SU-DHL-6 (cell line): ENCODE measurements at regions not wholly inside any gene's neighbourhood (a gene's known extent, or its start where the extent isn't known, plus 50 kb on each side); places are given as distances from the start of the nearest gene placed in this dataset.

Source experiments
- H2AFZ ChIP-seq: fragments of 200-600 bp; sonication (generic); 2 replicates; pipeline ENCODE4 v1.6.1; 2014; ENCODE audit warnings: low read depth, mild to moderate bottlenecking, moderate library complexity, mixed read lengths, antibody characterized with exemption, low read length; ENCODE audit not compliant: severe bottlenecking
- H3F3A ChIP-seq: fragments of 200-600 bp; shearing (Covaris generic); 2 replicates; pipeline ENCODE4 v1.6.0; 2016; ENCODE audit warnings: antibody characterized with exemption, mild to moderate bottlenecking; ENCODE audit not compliant: insufficient read depth
- H3K27ac ChIP-seq: fragments of 200-600 bp; sonication (generic); 2 replicates; pipeline ENCODE4 v1.5.1; 2016; ENCODE audit warnings: low read depth, mild to moderate bottlenecking, low read length, moderate library complexity, mixed read lengths
- H3K27me3 ChIP-seq: fragments of 200-600 bp; sonication (generic), shearing (Covaris generic); 2 replicates; pipeline ENCODE4 v1.6.0; 2014; ENCODE audit warnings: mild to moderate bottlenecking, low read length
- H3K36me3 ChIP-seq: fragments of 200-600 bp; sonication (generic); 2 replicates; pipeline ENCODE4 v1.6.1; 2014; ENCODE audit warnings: mild to moderate bottlenecking, low read length, mixed read lengths
- H3K4me2 ChIP-seq: fragments of 300-600, 200-600 bp; shearing (Covaris generic), sonication (generic); 2 replicates; pipeline ENCODE4 v1.6.0; 2014; ENCODE audit warnings: low read length, low read depth, mild to moderate bottlenecking; ENCODE audit not compliant: poor library complexity, severe bottlenecking
- H3K4me3 ChIP-seq: fragments of 200-600 bp; sonication (generic); 2 replicates; pipeline ENCODE4 v1.5.1; 2014; ENCODE audit warnings: antibody characterized with exemption, low read length, mild to moderate bottlenecking, mixed read lengths; ENCODE audit not compliant: insufficient read depth, poor library complexity, severe bottlenecking
- H3K79me2 ChIP-seq: fragments of 200-600 bp; sonication (generic); 2 replicates; pipeline ENCODE4 v1.6.1; 2014; ENCODE audit warnings: mild to moderate bottlenecking, low read length, moderate library complexity; ENCODE audit not compliant: insufficient read depth
- H3K9ac ChIP-seq: fragments of 200-600 bp; sonication (generic); 2 replicates; pipeline ENCODE4 v1.7.0; 2014; ENCODE audit warnings: mild to moderate bottlenecking, low read length
- H3K9me2 ChIP-seq: fragments of 200-600 bp; sonication (generic); replicated peaks from 2 replicates; pipeline ENCODE4 v1.6.1; 2014; ENCODE audit warnings: low read length; ENCODE audit not compliant: insufficient read depth
- H3K9me3 ChIP-seq: fragments of 200-600 bp; sonication (generic); 2 replicates; pipeline ENCODE4 v1.6.1; 2014; ENCODE audit warnings: low read length, mixed read lengths; ENCODE audit not compliant: insufficient read depth
- H4K20me1 ChIP-seq: fragments of 200-600 bp; sonication (generic); 2 replicates; pipeline ENCODE4 v1.6.1; 2014; ENCODE audit warnings: low read depth, mild to moderate bottlenecking, antibody characterized with exemption, low read length, moderate library complexity, mixed read lengths
- EZH2phosphoT487 ChIP-seq: fragments of 200-600 bp; sonication (generic), shearing (Covaris generic); conservative IDR thresholded peaks from 2 replicates; pipeline ENCODE4 v1.6.1; 2018; ENCODE audit warnings: mild to moderate bottlenecking, antibody characterized with exemption, low read length, moderate library complexity, mixed read lengths
- TF ChIP-seq, protein P1 (sequence below): fragments of 200-600 bp; sonication (generic); IDR thresholded peaks from one replicate; pipeline ENCODE4 v1.5.1; 2017; ENCODE audit warnings: antibody characterized with exemption, mild to moderate bottlenecking, low read length, moderate library complexity; ENCODE audit not compliant: insufficient read depth, poor library complexity, severe bottlenecking

DNA sequence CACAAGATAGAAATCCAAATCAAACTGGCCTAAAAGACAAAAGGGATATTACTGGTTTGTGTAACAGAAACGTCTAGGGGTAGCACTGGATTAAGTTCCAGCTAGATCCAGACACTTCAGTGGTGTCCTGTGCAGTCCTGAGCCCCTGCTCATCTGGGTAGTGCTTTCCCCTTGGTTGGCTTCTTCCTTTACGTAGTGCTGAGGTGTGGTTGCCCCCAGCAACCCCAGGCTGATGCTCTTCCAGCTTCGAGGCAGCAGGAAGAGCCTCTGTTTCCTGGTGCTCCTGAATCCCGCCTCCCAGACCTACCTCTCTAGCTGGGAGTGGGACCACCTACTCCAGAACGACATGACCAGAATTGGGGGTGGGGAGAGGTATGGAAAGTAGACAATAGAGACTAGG, 166.1 kb upstream of the ADRA1B start:
- Histone ChIP-seq H3K27ac (no peak overlapping the region), H3K9me2 (no peaks in the 10 kb centered on the region), H3K4me3 (no peak overlapping the region), H3K36me3 (no peaks in the 10 kb centered on the region), H3K4me2 (no peak overlapping the region), H2AFZ (no peak overlapping the region), H3F3A (no peaks in the 10 kb centered on the region), H3K9me3 (no peaks in the 10 kb centered on the region), H3K9ac (no peak overlapping the region), H3K27me3 (no peaks in the 10 kb centered on the region; the same call in 1 of the 2 replicates), H3K79me2 (no peaks in the 10 kb centered on the region), H4K20me1 (no peaks in the 10 kb centered on the region)
- TF ChIP-seq, protein P1, sequence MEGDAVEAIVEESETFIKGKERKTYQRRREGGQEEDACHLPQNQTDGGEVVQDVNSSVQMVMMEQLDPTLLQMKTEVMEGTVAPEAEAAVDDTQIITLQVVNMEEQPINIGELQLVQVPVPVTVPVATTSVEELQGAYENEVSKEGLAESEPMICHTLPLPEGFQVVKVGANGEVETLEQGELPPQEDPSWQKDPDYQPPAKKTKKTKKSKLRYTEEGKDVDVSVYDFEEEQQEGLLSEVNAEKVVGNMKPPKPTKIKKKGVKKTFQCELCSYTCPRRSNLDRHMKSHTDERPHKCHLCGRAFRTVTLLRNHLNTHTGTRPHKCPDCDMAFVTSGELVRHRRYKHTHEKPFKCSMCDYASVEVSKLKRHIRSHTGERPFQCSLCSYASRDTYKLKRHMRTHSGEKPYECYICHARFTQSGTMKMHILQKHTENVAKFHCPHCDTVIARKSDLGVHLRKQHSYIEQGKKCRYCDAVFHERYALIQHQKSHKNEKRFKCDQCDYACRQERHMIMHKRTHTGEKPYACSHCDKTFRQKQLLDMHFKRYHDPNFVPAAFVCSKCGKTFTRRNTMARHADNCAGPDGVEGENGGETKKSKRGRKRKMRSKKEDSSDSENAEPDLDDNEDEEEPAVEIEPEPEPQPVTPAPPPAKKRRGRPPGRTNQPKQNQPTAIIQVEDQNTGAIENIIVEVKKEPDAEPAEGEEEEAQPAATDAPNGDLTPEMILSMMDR = no peak
- no peak for TF ChIP-seq EZH2phosphoT487

DNA sequence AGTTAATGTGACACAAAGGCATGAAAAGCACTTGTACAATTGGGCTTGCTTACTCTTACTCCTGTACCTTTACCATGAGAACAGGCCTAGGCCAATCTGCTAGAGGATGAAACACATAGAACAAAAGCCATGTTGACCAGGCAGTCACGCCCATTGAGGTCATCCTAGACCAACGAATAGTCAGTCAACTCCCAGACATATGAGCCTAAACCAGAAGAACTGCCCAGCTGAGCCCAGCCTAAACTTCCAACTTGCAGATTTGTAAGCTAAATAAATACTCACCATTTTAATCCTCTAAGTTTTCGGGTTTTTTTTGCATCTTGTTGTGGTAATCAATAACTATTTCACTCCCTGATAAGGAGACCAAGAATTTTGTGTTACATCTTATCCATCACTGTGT, 164.8 kb upstream of the ADRA1B start:
- H3K4me3 ChIP-seq = no peak overlapping the region
- TF ChIP-seq EZH2phosphoT487 = no peak
- TF ChIP-seq, protein P1 = no peak
- H3K79me2 ChIP-seq = no peaks in the 10 kb centered on the region
- H3F3A ChIP-seq = no peaks in the 10 kb centered on the region
- H3K27me3 ChIP-seq = no peaks in the 10 kb centered on the region; the same call in 1 of the 2 replicates
- no peak overlapping the region for H3K4me2 ChIP-seq
- H2AFZ ChIP-seq = no peak overlapping the region
- no peak overlapping the region for H3K9ac ChIP-seq
- H3K9me2 ChIP-seq = no peaks in the 10 kb centered on the region
- no peak overlapping the region for H3K27ac ChIP-seq
- H3K9me3 ChIP-seq = no peaks in the 10 kb centered on the region
- no peaks in the 10 kb centered on the region for H3K36me3 ChIP-seq
- no peaks in the 10 kb centered on the region for H4K20me1 ChIP-seq

DNA sequence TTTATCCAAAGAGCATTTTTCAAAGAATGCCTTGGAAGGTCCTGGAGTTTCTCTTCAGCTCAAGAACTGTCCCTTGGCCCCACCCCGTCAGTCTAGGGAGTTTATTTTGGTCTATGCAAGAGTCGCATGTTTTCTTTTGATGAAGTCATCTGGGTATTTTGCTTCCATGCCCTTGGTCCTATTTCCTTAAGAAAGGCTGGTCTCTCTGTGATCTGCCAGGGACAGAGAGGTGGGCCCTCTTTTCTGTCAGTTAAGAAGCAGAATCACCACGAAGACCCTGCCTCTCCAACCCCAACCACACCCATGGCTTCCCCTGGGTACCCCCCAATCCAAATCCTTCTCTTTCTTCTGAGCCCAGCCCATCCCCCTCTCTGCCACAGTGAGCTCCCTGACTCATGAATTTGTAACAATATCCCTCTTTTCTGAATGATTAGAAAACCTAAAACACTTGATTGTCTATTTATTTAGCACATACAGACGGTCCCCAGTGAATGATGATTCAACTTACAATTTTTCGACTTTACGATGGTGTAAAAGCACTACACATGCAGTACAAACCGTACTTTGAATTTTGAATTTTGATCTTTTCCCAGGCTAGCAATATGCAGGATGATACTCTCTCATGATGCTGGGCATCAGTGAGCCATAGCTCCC, 163.5 kb upstream of the ADRA1B start:
- H3K9me2 ChIP-seq = no peaks in the 10 kb centered on the region
- no peak overlapping the region for H3K4me2 ChIP-seq
- no peaks in the 10 kb centered on the region for H3K79me2 ChIP-seq
- H3K27me3 ChIP-seq = no peaks in the 10 kb centered on the region; the same call in 1 of the 2 replicates
- H3K9me3 ChIP-seq = no peaks in the 10 kb centered on the region
- H4K20me1 ChIP-seq = no peaks in the 10 kb centered on the region
- no peaks in the 10 kb centered on the region for H3F3A ChIP-seq
- H3K4me3 ChIP-seq = no peak overlapping the region
- no peak overlapping the region for H3K9ac ChIP-seq
- no peak overlapping the region for H3K27ac ChIP-seq
- TF ChIP-seq, protein P1 = no peak
- no peak for TF ChIP-seq EZH2phosphoT487
- H3K36me3 ChIP-seq = no peaks in the 10 kb centered on the region
- H2AFZ ChIP-seq = no peak overlapping the region
